ES-I3 (cell line): ENCODE measurements at regions not wholly inside any gene's neighbourhood (a gene's known extent, or its start where the extent isn't known, plus 50 kb on each side); places are given as distances from the start of the nearest gene placed in this dataset.

Source experiments
- H3K36me3 ChIP-seq: 2 replicates; pipeline ENCODE4 v1.6.1; 2013; ENCODE audit warnings: mild to moderate bottlenecking, low read length, control low read depth, moderate library complexity; ENCODE audit not compliant: insufficient read depth
- H3K4me1 ChIP-seq: 2 replicates; pipeline ENCODE4 v1.6.1; 2013; ENCODE audit warnings: mild to moderate bottlenecking, control low read depth, low read length; ENCODE audit not compliant: insufficient read depth
- H3K9ac ChIP-seq: 2 replicates; pipeline ENCODE4 v1.6.1; 2013; ENCODE audit warnings: low read depth, mild to moderate bottlenecking, low read length, moderate library complexity
- H3K9me3 ChIP-seq: 2 replicates; pipeline ENCODE4 v1.6.1; 2013; ENCODE audit warnings: mild to moderate bottlenecking, low read length, moderate library complexity; ENCODE audit not compliant: control insufficient read depth, insufficient read depth

DNA sequence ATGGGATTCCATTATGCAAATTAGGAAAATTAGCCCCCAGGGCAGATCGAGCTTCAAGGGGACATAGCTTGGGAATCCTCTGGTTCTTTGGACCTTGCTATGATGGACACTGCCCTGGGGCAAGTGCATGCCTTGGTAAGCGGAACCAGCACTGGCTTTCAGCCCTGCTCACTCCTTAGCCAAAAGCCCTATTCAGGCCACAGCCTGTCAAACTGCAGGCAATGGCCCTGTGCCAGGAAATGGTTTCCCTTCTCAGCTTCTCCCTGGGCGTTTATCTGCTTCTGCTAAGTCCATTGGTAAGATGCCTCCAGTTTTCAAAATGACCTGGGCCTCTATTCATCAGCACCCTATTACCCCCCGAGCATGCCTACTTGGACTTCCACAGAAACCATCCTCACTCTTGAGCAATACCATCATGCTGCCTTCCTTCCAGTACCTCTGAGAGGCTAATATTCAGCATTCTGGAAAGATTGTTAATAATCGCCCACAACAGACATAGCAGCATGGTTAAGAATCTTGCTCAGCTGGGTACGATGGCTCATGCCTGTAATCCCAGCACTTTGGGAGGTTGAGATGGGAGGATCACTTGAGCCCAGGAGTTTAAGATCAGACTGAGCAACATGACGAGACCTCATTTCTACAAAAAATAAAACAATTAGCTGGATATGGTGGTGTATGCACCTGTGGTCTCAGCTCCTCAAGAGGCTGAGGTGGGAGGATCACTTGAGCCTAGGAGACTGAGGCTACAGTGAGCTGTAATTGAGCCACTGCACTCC lies 918.6 kb upstream of the AUTS2 start:
- Histone ChIP-seq H3K9ac (no peak overlapping the region), H3K36me3 (no peaks in the 10 kb centered on the region), H3K9me3 (no peaks in the 10 kb centered on the region), H3K4me1 (no peaks in the 10 kb centered on the region)

DNA sequence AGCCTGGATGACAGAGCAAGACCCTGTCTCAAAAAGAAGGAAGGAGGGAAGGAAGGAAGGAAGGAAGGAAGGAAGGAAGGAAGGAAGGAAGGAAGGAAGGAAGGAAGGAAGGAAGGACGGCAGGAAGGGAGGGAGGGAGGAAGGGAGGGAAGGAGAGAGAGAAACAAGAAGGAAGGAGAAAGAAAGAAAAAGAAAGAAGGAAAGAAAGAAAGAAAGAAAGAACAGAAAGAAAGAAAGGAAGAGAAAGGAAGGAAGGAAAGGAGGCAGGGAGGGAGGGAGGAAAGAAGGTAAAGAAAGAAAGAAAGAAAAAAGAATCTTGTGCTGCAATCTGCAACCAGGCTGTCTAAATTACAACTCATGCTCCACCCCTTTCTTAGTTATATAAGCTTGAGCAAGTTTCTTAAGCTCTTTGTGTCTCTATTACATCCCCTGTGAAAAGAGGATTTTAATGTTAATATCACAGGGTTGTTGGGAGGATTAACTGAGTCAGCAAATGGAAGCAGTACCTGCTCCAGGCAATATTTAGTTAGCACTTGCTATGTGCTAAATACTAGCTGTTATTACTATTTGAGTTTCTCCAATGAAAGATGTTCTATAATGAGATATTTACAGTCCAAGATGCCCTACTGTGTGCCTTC lies 917.9 kb upstream of the AUTS2 start:
- no peaks in the 10 kb centered on the region for H3K36me3 ChIP-seq
- no peaks in the 10 kb centered on the region for H3K4me1 ChIP-seq
- no peak overlapping the region for H3K9ac ChIP-seq

DNA sequence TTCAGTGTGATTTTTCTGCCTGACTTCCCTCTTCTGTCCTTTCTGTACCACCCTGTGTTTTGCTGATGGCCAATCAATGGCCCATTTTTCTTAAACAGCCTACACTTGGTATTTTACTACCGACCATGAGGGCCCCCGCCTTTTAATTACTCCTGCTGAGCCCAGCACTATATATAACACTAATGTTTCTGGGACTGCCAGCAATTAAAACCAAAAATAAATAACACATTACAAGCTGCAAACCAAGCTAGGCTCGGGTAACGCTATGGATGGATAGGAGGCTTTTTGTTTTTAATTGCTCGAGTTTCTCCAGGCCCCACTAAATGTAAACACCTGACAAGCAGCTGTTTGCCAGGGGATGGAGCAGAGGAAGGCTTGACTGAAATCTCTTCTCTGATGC lies 915.4 kb upstream of the AUTS2 start:
- Histone ChIP-seq H3K36me3 (no peaks in the 10 kb centered on the region), H3K9me3 (no peaks in the 10 kb centered on the region; the same call in 1 of the 2 replicates), H3K9ac (no peak overlapping the region), H3K4me1 (no peaks in the 10 kb centered on the region)

More for the DNA sequence above, 917.9 kb upstream of the AUTS2 start:
- no peaks in the 10 kb centered on the region for H3K9me3 ChIP-seq

DNA sequence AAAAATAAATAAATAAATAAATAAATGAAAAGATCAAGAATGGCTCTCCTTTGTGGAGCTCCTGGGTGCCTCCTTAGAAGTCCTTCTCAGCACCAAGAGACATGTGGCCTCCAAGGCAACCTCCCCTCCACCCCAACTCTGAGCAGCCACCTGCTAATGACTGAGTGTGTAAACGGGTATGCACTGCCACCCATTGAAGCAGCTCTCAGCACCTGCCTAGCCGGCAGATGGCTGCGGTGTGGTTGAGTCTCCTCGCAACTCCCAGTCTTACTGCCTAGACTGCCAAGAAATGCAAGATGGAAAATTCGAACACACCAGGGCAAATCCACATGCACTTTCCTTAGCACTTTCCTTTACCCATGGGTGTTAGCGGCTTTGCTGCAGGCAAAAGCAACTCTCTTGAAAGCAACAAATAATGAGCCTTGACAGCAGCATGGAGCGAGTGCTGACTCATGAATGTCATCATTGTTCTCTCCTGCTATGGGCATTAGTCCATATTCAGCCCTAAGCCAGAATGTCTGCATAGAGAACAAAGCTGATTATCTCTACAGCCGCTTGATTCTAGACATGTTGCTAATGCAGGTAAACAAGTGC lies 913.9 kb upstream of the AUTS2 start:
- no peak overlapping the region for H3K9ac ChIP-seq
- H3K9me3 ChIP-seq: no peaks in the 10 kb centered on the region; the same call in 1 of the 2 replicates
- no peaks in the 10 kb centered on the region for H3K36me3 ChIP-seq
- H3K4me1 ChIP-seq: peaks cover 9% of the 10 kb centered on the region; the same call in 1 of the 2 replicates

DNA sequence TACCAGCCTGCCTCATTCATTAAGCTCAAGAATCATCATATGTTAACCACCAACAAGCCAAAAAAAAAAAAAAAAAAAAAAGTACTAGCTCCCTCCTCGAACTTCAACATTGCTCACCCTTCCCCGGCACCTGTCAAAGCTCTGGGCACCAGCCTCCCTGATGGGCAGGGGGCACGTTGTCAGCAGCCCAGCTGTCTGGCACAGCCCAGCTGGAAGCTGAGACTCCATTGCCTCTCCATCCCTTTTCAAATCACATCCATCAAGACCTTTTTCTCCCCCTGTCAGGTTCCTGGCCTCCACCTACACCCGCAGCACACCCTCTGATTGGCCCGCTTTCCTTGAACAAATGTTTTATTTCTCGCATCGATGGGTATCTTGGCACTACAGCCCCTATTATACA lies 913.3 kb upstream of the AUTS2 start:
- no peaks in the 10 kb centered on the region for H3K36me3 ChIP-seq
- H3K4me1 ChIP-seq: peaks cover 9% of the 10 kb centered on the region; the same call in 1 of the 2 replicates
- no peak overlapping the region for H3K9ac ChIP-seq
- H3K9me3 ChIP-seq: no peaks in the 10 kb centered on the region; the same call in 1 of the 2 replicates

DNA sequence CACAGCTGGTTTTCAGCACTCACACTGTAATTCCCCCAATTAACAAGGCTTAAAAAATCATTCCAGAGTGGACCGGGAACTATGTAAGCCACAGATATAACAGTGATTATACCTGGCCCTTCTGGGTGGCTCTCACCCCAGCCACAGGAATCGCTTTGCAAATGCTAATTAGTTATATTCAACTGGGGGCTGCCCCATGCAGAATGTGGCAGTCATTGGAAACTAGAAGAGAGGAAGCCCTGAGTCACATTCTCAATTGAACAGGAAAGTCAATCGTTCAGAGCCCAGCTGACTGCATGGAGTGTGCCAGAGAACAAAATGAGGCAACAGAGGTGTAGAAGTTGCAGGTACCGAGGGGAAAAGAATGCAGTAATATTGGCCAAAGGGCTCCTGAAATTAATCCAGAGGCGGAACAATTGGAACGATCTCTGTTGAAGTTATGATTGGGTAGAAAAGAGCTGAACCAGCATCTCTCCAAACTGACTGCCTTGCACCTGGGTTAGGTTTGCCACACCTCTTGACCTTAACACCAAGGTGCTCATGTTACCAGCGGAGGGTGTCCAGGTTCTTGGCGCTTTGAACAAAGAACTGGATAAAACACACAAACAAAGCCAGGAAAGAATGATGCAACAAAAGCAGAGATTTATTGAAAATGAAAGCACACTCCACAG lies 909.7 kb upstream of the AUTS2 start:
- Histone ChIP-seq H3K4me1 (peaks cover 9% of the 10 kb centered on the region; the same call in 1 of the 2 replicates), H3K36me3 (no peaks in the 10 kb centered on the region; the same call in 1 of the 2 replicates), H3K9me3 (no peaks in the 10 kb centered on the region; the same call in 1 of the 2 replicates), H3K9ac (no peak overlapping the region)

DNA sequence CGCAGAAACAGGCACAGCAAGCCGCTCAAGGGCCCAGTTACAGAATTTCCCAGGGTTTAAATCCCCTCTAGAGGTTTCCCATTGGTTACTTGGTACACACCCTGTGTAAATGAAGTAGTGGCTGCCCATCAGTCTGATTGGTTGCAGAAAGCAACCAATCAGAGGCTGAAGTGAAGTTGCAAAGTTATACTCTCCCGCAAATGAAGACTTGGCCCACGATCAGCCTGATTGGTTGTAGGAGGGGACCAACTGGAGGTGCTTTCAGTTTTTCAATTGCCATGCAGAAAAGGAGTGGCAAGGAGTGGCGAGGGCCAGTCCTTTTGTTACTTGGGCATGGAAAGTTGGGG lies 909.2 kb upstream of the AUTS2 start:
- Histone ChIP-seq H3K36me3 (no peaks in the 10 kb centered on the region; the same call in 1 of the 2 replicates), H3K4me1 (peaks cover 9% of the 10 kb centered on the region; the same call in 1 of the 2 replicates), H3K9ac (no peak overlapping the region), H3K9me3 (no peaks in the 10 kb centered on the region; the same call in 1 of the 2 replicates)

DNA sequence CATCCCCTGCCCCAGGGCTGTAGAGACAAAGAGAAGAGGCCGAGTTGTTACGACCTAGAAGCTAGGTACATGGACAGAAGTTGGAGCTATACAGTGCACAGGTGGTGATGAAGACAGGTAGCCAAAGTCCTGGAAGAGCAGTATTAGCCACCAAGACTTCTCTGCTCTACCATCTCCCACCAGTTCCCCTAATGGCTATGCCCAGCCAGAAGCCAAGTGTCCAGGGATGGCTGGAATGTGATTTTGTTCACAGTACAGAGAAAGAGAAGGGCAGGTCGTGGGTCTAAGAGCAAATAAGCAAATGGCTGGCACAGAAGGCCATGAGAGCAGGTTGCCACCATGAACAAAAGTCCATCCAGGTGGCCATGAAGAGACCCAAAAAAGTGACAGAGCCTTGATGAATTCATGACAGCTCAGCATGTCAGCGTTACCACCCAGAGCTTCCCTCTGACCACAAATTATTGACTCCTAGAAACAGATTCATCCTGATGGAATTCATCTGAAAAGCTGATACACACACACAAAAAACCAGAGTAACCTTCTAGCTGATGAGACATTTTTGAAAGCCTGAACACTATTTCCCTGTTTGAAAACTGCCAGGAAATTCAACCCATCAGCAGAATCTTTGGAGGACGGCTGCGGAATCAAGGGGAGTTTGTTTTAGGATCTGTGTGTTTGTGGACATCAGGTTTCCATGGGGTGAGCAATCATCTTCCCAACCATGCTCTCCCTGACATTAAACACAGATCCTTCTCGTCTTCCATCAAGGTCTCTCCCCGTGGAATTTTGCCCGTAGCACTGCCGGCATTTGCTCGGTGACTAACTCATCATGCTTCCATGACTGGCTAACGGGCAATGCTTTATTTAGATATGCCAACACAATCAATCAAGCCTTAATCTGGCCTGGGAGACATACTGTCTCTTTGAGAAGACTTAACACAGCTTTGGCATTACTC lies 906.7 kb upstream of the AUTS2 start:
- no peaks in the 10 kb centered on the region; the same call in 1 of the 2 replicates for H3K9me3 ChIP-seq
- H3K4me1 ChIP-seq: peaks cover 9% of the 10 kb centered on the region; the same call in 1 of the 2 replicates
- H3K9ac ChIP-seq: no peak overlapping the region
- H3K36me3 ChIP-seq: no peaks in the 10 kb centered on the region; the same call in 1 of the 2 replicates

DNA sequence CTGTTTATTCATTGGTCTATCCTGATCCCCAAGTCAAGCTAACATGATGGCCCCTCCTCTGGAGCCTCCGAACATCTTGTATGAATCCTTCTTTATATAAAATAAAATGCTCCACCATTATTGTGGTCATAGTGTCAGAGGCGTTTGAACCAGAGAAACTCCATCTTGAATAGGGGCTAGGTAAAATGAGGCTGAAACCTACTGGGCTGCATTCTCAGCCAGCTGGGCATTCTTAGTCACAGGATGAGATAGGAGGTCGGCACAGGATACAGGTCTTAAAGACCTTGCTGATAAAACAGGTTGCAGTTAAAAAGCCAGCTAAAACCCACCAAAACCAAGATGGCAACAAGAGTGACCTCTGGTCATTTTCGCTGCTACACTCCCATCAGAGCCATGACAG lies 905.8 kb upstream of the AUTS2 start:
- Histone ChIP-seq H3K36me3 (no peaks in the 10 kb centered on the region; the same call in 1 of the 2 replicates), H3K4me1 (peaks cover 9% of the 10 kb centered on the region; the same call in 1 of the 2 replicates), H3K9ac (no peak overlapping the region), H3K9me3 (no peaks in the 10 kb centered on the region; the same call in 1 of the 2 replicates)

DNA sequence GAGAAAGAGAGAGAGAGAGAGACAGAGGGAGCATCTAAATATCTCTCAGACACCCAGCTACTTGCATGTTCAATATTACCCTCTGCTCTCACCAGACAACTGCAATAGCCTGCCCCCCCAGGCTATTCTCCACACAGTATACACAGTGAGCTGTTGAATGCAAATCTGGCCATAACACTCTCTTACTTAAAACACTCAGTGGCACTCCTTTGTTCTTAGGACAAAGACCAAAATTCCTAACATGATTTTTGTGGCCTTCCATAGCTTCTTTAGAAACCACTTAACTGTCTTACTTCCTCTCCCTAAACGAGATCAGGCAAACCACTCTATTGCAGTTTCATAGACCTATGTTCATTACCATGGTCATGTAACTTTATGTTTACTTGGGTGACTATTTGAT lies 903.6 kb upstream of the AUTS2 start:
- peaks cover 7% of the 10 kb centered on the region; the same call in 1 of the 2 replicates for H3K4me1 ChIP-seq
- no peak overlapping the region for H3K9ac ChIP-seq
- no peaks in the 10 kb centered on the region; the same call in 1 of the 2 replicates for H3K9me3 ChIP-seq

DNA sequence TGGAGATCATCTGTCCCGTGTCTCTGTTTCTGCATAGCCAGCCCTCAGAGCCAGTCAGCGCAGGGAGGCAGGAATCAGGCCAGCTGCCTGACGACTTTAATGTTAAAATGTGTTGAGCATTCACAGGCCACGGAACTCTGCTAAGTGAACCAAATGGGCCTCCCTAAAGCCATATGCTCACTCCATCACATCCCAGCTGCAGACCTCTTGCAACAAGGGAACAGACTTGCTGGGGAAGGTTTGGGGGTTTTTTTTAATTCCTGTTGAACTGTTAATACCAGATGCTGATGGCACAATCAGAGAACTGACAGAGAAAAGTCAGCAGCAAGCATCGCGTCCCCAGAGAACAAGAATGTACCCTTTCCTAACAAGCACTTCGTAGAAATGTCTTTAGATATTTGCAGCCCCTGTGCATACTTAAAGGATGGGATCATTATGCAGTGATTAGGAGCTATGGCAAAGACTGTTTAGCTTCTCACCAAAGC lies 900.4 kb upstream of the AUTS2 start:
- H3K9me3 ChIP-seq: no peaks in the 10 kb centered on the region; the same call in 1 of the 2 replicates
- H3K4me1 ChIP-seq: peaks cover 8% of the 10 kb centered on the region; the same call in 1 of the 2 replicates
- H3K9ac ChIP-seq: no peak overlapping the region
- H3K36me3 ChIP-seq: no peaks in the 10 kb centered on the region; the same call in 1 of the 2 replicates

More for the DNA sequence above, 903.6 kb upstream of the AUTS2 start:
- no peaks in the 10 kb centered on the region; the same call in 1 of the 2 replicates for H3K36me3 ChIP-seq

DNA sequence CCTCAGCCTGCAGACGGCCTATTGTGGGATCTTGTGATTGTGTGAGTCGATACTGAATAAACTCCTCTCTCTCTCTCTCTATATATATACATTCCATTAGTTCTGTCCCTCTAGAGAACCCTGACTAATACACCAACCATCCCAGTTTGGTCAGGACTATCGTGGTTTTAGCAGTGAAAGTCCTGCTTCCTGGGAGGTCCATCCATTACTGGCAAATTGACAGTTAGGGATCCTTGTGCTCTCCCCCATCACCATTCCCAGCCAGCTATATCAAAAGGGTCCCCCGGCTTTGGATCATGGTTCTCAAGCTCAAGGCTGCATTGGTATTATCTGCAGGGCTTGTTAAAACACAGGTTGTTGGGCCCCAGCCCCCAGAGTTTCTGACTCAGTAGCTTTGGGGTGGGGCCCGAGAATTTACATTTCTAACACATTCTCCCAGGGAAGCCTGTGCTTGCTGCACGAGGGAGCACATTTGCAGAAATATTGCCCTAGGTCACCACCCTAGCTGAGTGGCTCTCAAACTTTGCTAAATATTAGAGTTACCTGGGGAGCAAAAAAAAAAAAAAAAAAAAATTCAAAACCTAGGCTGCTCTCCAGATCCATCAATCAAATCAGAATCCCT lies 899.1 kb upstream of the AUTS2 start:
- Histone ChIP-seq H3K36me3 (no peaks in the 10 kb centered on the region), H3K4me1 (peaks cover 8% of the 10 kb centered on the region; the same call in 1 of the 2 replicates), H3K9ac (no peak overlapping the region), H3K9me3 (no peaks in the 10 kb centered on the region)

DNA sequence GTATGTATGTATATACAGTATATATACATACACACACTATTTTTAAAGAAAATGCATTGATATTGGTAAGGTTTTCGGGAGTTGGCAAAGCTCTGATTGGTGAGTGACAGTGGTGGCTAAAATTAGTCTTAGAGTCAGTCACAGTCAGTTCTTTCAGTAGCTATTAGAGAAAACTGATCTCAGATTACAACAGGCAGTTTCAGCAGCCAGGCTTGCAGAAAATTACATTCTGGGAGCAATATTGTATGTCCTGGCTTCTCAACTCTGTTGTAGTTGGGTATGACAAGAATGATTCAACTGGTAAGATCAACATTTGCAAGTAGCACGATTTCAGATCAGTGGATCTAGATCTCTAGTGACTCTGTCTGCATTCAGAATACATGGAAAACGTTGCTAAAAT lies 897.9 kb upstream of the AUTS2 start:
- Histone ChIP-seq H3K9ac (no peak overlapping the region), H3K36me3 (no peaks in the 10 kb centered on the region), H3K4me1 (peaks cover 8% of the 10 kb centered on the region; the same call in 1 of the 2 replicates), H3K9me3 (no peaks in the 10 kb centered on the region)
